A549 (cell line): ENCODE measurements at regions not wholly inside any gene's neighbourhood (a gene's known extent, or its start where the extent isn't known, plus 50 kb on each side); places are given as distances from the start of the nearest gene placed in this dataset.

Source experiments
- ATAC-seq, 2 experiments: fragments of 200-7000 bp in 1 of 2; fragments of >200 bp in 1 of 2; cut with Nextera tagmentation in 1 of 2; cut with Tn5 transposase in 1 of 2; 3 replicates each; pipeline versions ENCODE4 v1.8.0 to v1.9.1; 2018 to 2020; ENCODE audit warnings: mild to moderate bottlenecking in 1 of 2, moderate library complexity in 1 of 2
- CTCF ChIA-PET: fragments of 300-600 bp; sonication (Branson Sonifier 250); formaldehyde crosslinking; extraction: SDS; loops from one replicate; lab custom pipeline; 2021; ENCODE audit warnings: antibody characterized with exemption, inconsistent platforms; lab: Yijun Ruan, JAX
- POLR2A ChIA-PET: fragments of 350-600 bp; formaldehyde crosslinking; extraction: SDS; loops from one replicate; lab custom pipeline; 2021; ENCODE audit warnings: antibody characterized with exemption, inconsistent platforms; lab: Yijun Ruan, JAX
- DNase-seq, 2 experiments: peaks; one replicate each; pipeline versions ENCODE4 v3.0.0 to v3.0.0-alpha.2; 2011 to 2016; ENCODE audit warnings: low read depth in 1 of 2, low spot score in 1 of 2
- FAIRE-seq: peaks from 2 replicates; lab custom pipeline; 2011; peaks lifted over from hg19 to GRCh38; lab: Jason Lieb, UNC
- H3K27ac ChIP-seq, 2 experiments: fragments of >200 bp; sonication (Bioruptor Twin); formaldehyde crosslinking; 3 replicates each; pipeline ENCODE4 v1.5.1; 2016 to 2017
- H3K4me1 ChIP-seq: fragments of >200 bp; sonication (Bioruptor Twin); formaldehyde crosslinking; 3 replicates; pipeline ENCODE4 v1.6.1; 2016
- H3K4me2 ChIP-seq: fragments of >200 bp; sonication (Bioruptor Twin); formaldehyde crosslinking; 3 replicates; pipeline ENCODE4 v1.6.1; 2016
- H3K4me3 ChIP-seq: fragments of >200 bp; sonication (Bioruptor Twin); formaldehyde crosslinking; 3 replicates; pipeline ENCODE4 v1.5.1; 2016
- H3K9me3 ChIP-seq: fragments of >200 bp; sonication (Bioruptor Twin); formaldehyde crosslinking; 3 replicates; pipeline ENCODE4 v1.6.1; 2016
- ATOH8 ChIP-seq: fragments of 250-450 bp; sonication (Bioruptor Pico); IDR thresholded peaks from 2 replicates; pipeline ENCODE4 v1.5.0; 2020; ENCODE audit warnings: low read depth, mild to moderate bottlenecking, moderate library complexity
- CEBPB ChIP-seq, 2 experiments: fragments of >200 bp in 1 of 2; sonication (Bioruptor Twin) in 1 of 2; formaldehyde crosslinking in 1 of 2; IDR thresholded peaks; 2 replicates each; pipeline ENCODE4 v1.6.1; 2012 to 2016
- CHD4 ChIP-seq: fragments of 200-600 bp; sonication (generic); IDR thresholded peaks from 2 replicates; pipeline ENCODE4 v1.6.1; 2016; ENCODE audit warnings: antibody characterized with exemption, mild to moderate bottlenecking, borderline replicate concordance
- FOSB ChIP-seq: fragments of 250-450 bp; sonication (Bioruptor Pico); IDR thresholded peaks from 2 replicates; pipeline ENCODE4 v1.5.0; 2020; ENCODE audit warnings: mild to moderate bottlenecking, moderate library complexity
- FOSL2 ChIP-seq, 2 experiments: fragments of 450-650 bp in 1 of 2; fragments of >200 bp in 1 of 2; sonication (Bioruptor Twin) in 1 of 2; formaldehyde crosslinking; IDR thresholded peaks; 2 replicates each; pipeline versions ENCODE4 v1.5.0 to v1.6.1; 2016 to 2020; ENCODE audit warnings: mild to moderate bottlenecking in 1 of 2, moderate library complexity in 1 of 2
- HES2 ChIP-seq: fragments of >200 bp; sonication (Bioruptor Twin); formaldehyde crosslinking; IDR thresholded peaks from 2 replicates; pipeline ENCODE4 v1.6.1; 2016
- HOXA7 ChIP-seq: fragments of 250-450 bp; sonication (Bioruptor Pico); IDR thresholded peaks from 2 replicates; pipeline ENCODE4 v1.5.0; 2020; ENCODE audit warnings: mild to moderate bottlenecking, moderate library complexity
- KDM1A ChIP-seq: fragments of 200-600 bp; sonication (generic); IDR thresholded peaks from 2 replicates; pipeline ENCODE4 v1.6.1; 2016; ENCODE audit warnings: low read depth, mild to moderate bottlenecking
- KDM5A ChIP-seq: fragments of 200-600 bp; sonication (generic); IDR thresholded peaks from 2 replicates; pipeline ENCODE4 v1.6.1; 2016; ENCODE audit warnings: antibody characterized with exemption, mild to moderate bottlenecking
- MAX ChIP-seq: IDR thresholded peaks from 2 replicates; pipeline ENCODE4 v1.6.1; 2012
- MYC ChIP-seq: IDR thresholded peaks from 2 replicates; pipeline ENCODE4 v1.6.1; 2012; ENCODE audit warnings: mild to moderate bottlenecking, inconsistent platforms, low read length, improper control_type of control experiment, borderline replicate concordance
- NR3C1 ChIP-seq: fragments of >200 bp; sonication (Bioruptor Twin); formaldehyde crosslinking; IDR thresholded peaks from 3 replicates; pipeline ENCODE4 v1.6.1; 2017
- PBX3 ChIP-seq: IDR thresholded peaks from 2 replicates; pipeline ENCODE4 v1.6.1; 2012
- POLR2A ChIP-seq: IDR thresholded peaks from 2 replicates; pipeline ENCODE4 v1.6.1; 2012; ENCODE audit warnings: mild to moderate bottlenecking, low read length
- REST ChIP-seq: fragments of 200-600 bp; sonication (generic); IDR thresholded peaks from 2 replicates; pipeline ENCODE4 v1.6.1; 2016; ENCODE audit warnings: antibody characterized with exemption, mild to moderate bottlenecking, moderate library complexity
- TFCP2L1 ChIP-seq: fragments of 250-450 bp; sonication (Bioruptor Pico); IDR thresholded peaks from 2 replicates; pipeline ENCODE4 v1.5.0; 2021; ENCODE audit warnings: mild to moderate bottlenecking
- TP53 ChIP-seq: fragments of 250-450 bp; sonication (Bioruptor Pico); IDR thresholded peaks from 2 replicates; pipeline ENCODE4 v1.5.0; 2021; ENCODE audit warnings: mild to moderate bottlenecking, moderate library complexity
- ZFP36 ChIP-seq: fragments of 450-650 bp; IDR thresholded peaks from 2 replicates; pipeline ENCODE4 v1.6.1; 2014; ENCODE audit warnings: borderline replicate concordance; ENCODE audit not compliant: partially characterized antibody
- ZNF302 ChIP-seq: fragments of 250-450 bp; sonication (Bioruptor Pico); IDR thresholded peaks from 2 replicates; pipeline ENCODE4 v1.9.0; 2021; ENCODE audit warnings: inconsistent platforms, mild to moderate bottlenecking, moderate library complexity
- WGBS: methylation state at CpG from one replicate; pipeline ENCODE4 v1.1.6; 2017; ENCODE audit errors: missing lambda C conversion rate; 5-methylcytosine and 5-hydroxymethylcytosine counted together

- POLR2A ChIA-PET, result no interaction called here
- FAIRE-seq (no peak), DNase-seq (peak in 1 of 2 experiments; percentile 10), ATAC-seq (no peak)
- Histone ChIP-seq H3K4me2 (peak overlapping the region; percentile 27), H3K27ac (0 out of 6 replicates have a peak overlapping the region, but pooled peaks of 1 of the 2 experiments have one; percentile 32), H3K4me1 (peaks cover 15% of the 10 kb centered on the region), H3K9me3 (no peaks in the 10 kb centered on the region), H3K4me3 (no peak overlapping the region)
- TF ChIP-seq PBX3, result no peak
- TF ChIP-seq TP53 (CRISPR knock-in tag), result no peak
- no peak for TF ChIP-seq MAX
- CTCF ChIA-PET, result no interaction called here
Observed at GRCh38 chr4:58760737-58761136, 1650.6 kb upstream of the IGFBP7 start.

GRCh38 chr4:58760100-58760499 is 1649.9 kb upstream of the IGFBP7 start:
- DNase-seq (no peak), ATAC-seq (no peak), FAIRE-seq (no peak)
- no peak overlapping the region for H3K27ac ChIP-seq
- H3K4me2 ChIP-seq, result no peak overlapping the region; the same call in 2 of the 3 replicates
- no peaks in the 10 kb centered on the region for H3K9me3 ChIP-seq
- 15% methylated on average over 1 of the region's 1 CpG for WGBS
- H3K4me1 ChIP-seq, result peaks cover 15% of the 10 kb centered on the region
- POLR2A ChIA-PET, result no interaction called here
- H3K4me3 ChIP-seq, result no peak overlapping the region
- TF ChIP-seq FOSL2 (IDR thresholded peaks at IDR 0.05) (no peak), FOSL2 (CRISPR knock-in tag; IDR thresholded peaks at IDR 0.05) (no peak), CHD4 (no peak), TFCP2L1 (CRISPR knock-in tag) (no peak), KDM5A (no peak)
- CTCF ChIA-PET, result no interaction called here

- POLR2A ChIA-PET, result no interaction called here
- H3K4me2 ChIP-seq, result peak overlapping the region; percentile 34; the same call in 2 of the 3 replicates
- WGBS, result 21% methylated on average over 7 of the region's 8 CpGs
- no peak overlapping the region for H3K4me3 ChIP-seq
- no peaks in the 10 kb centered on the region for H3K4me1 ChIP-seq
- no peak for TF ChIP-seq NR3C1
- TF ChIP-seq HOXA7 (CRISPR knock-in tag), result no peak
- TF ChIP-seq FOSL2 (IDR thresholded peaks at IDR 0.05), result no peak
- no peak for TF ChIP-seq FOSL2 (CRISPR knock-in tag; IDR thresholded peaks at IDR 0.05)
- TF ChIP-seq REST, result no peak
- TF ChIP-seq CEBPB (IDR thresholded peaks at IDR 0.05), result no peak
- no peak for TF ChIP-seq MYC
- no peak for TF ChIP-seq ZFP36
- TF ChIP-seq HES2, result no peak
- no peak for TF ChIP-seq POLR2A
- TF ChIP-seq ZNF302 (CRISPR knock-in tag), result no peak
- no peak for TF ChIP-seq KDM1A
- no peak for TF ChIP-seq ATOH8 (CRISPR knock-in tag)
- no peak for TF ChIP-seq FOSB (CRISPR knock-in tag)
- TF ChIP-seq, all 56 proteins: peak for 0
- no peak for ATAC-seq
- H3K27ac ChIP-seq, result no peak overlapping the region
- CTCF ChIA-PET, result interaction anchor here (0.6 kb wide), 1 partner anchor 19 kb away, joined by 3 read pairs; no protein-coding TSS in a partner anchor
- no peaks in the 10 kb centered on the region for H3K9me3 ChIP-seq
- DNase-seq, result no peak
- no peak for FAIRE-seq
Observed at GRCh38 chr4:58749206-58749605, 1639.0 kb upstream of the IGFBP7 start.
